ENCODE measurements at regions not wholly inside any gene's neighbourhood (a gene's known extent, or its start where the extent isn't known, plus 50 kb on each side); places are given as distances from the start of the nearest gene placed in this dataset.

DNA sequence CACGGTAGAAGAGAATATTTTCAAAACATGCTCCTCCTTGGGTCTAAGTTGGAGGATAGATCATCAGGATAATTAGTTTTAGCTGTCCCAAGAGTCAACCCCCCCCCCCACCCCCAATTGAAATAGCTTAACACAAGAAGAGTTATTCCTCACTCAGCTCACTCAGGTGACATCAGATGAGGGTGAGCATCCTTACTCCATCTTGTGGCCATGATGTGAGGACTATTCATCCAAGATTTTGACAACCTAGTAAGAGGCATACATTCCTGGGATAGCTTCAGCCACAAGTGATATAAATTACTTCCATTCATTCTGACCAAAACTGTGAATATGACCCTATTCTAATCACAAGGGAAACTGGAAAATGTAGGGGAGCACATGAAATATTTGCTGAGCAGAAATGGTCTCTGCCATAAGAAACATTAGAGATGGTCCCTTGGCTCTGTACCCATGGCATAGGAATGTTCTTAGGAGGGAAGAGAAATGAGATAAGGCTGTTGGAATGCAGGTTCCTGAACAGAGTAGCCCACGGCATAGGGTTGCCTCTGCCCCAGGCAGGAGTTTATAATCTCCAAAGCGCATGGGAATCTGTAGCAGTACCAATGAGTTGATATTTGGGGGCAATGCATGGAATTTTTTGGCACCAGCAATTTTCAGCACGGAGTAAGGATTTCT is 257.2 kb downstream of the CYRIA start:
- DNase-seq = no peak

- no peak for DNase-seq
These were observed 258.3 kb downstream of the CYRIA start for GRCh38 chr2:16407358-16407757.

DNA sequence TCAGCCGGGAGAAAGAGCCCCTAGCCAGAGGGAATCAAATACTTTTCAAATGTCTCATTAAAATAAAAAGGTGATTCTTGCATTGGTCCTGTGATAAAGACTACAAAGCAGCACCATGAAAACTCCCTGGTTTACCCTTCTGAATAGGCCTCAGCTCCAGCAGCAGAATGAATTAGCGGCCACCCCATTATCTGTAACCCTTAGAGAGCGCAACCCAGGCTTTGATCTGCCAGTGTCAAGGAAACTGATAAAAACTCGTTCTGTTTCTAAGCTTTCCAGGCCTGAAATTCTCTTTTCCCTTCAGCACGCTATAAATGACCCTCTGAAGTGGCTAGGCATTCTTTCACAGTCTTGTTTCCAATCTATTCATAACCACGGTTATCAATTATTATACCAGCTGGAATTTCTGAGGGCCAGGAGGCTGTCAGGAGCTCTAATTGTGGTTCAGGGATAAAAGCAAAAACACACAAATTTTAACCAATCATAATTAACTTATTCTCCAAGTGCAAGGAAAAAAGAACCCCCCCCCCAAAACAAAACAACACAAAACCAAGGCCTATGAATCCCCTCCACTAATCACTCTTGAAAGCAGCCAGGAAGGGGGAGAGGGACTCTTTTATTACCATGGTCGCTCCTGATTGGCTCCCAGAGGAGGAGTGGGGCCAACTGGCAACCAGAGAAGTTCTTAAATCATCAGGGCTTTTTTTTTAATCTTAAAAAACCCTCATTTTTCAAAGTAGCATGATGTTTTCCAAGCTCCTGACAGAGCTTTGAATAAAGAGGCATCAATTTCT is 258.9 kb downstream of the CYRIA start:
- DNase-seq = no peak

DNA sequence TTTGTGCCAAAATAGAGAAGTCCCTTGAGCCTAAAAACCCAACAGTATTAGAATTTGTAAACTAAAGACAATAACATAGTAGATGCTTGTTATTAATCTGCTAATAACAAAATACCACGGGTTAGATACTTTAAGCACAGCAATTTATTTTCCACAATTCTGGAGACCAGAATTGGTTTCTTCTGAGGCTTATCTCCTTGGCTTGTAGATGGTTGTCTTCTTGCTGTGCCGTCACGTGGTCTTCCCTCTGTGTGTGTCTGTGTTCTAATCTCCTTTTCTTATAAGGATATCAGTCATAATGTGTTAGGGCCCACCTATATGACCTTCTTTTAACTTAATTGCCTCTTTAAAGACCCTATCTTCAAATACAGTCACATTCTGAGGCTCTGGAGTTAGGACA is 260.1 kb downstream of the CYRIA start:
- DNase-seq = no peak

- no peak for DNase-seq
These were observed 260.9 kb downstream of the CYRIA start for GRCh38 chr2:16404551-16405300.

- DNase-seq = no peak
These were observed 261.5 kb downstream of the CYRIA start for GRCh38 chr2:16404146-16404545.

DNA sequence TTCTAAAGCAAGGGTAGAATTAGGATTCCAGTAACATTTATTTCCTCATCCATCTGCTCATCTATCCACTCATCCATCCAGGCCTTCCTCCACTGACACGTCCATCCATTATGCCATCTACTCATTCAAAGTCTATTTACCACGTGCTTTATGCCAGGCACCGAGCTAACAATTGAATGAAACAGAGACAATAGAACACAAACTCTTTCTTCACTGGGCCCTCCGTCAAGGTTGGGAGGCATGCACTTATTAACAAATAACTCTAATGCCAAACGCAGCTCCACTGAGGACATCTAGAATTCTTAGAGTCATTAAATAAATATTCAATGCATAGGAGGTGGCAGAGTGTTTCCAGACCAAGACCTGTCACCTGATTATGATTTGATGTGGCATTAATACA is 262.7 kb downstream of the CYRIA start:
- no peak for DNase-seq

GRCh38 chr2:16401761-16402300 is 263.8 kb downstream of the CYRIA start:
- no peak for DNase-seq

GRCh38 chr2:16400127-16400623 is 265.5 kb downstream of the CYRIA start:
- DNase-seq = no peak

- no peak for DNase-seq
These were observed 267.1 kb downstream of the CYRIA start for GRCh38 chr2:16398486-16399043.

GRCh38 chr2:16397681-16398475 is 267.8 kb downstream of the CYRIA start:
- DNase-seq = no peak

- no peak for DNase-seq
These were observed 268.6 kb downstream of the CYRIA start for GRCh38 chr2:16396986-16397385.

- DNase-seq = no peak
These were observed 269.5 kb downstream of the CYRIA start for GRCh38 chr2:16396171-16396570.

GRCh38 chr2:16395601-16396000 is 270.0 kb downstream of the CYRIA start:
- DNase-seq = no peak

DNA sequence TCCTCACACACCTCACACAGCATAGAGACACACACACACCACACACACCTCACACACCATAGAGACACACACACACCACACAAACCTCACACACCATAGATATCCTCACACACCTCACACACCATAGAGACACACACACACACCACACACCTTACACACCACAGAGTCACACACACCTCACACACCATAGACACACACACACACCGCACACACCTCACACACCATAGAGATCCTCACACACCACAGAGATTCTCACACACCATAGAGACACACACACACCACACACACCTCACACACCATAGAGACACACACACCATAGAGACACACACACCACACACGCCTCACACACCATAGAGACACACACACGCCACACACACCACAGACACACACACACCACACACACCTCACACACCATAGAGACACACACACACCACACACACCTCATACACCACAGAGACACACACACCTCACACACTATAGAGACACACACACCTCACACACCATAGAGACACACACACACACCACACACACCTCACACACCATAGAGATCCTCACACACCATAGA is 270.6 kb downstream of the CYRIA start:
- no peak for DNase-seq

DNA sequence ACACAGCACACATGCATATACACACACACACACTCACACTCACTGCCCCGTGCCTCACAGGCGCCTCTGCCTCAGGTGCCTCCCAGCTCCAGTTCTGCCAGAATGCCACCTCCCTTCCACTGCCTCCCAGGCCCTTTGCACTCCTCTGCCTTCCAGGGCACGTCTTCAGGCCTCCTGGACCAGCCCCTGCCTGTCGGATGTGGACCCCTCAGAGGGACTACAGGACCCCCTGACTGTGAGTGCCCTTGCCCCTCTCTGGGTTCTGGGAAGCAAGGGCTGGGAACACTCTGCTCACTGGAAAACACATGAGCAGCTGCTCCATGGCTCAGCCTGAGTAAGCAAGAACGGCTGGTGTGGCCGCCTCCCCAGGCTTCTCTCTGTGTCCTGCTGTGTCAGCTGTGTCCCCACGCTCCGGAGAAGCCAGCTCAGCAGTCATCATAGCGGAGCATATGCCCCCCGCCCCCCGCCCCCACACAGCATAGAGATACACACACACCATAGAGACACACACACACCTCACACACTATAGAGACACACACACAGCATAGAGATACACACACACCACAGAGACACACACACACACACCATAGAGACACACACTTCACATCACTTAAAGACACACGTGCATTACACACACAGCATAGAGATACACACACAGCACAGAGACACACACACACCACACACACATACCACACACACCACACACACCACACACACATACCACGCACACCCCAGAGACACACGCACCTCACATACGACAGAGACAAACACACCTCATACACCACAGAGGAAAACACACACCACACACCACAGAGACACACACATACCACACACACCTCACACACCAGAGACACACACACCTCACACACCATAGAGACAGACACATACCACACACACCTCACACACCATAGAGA is 271.3 kb downstream of the CYRIA start:
- peak; percentile 66 for DNase-seq

- no peak for DNase-seq
These were observed 272.0 kb downstream of the CYRIA start for GRCh38 chr2:16393500-16394071.

- peak; percentile 36 for DNase-seq
These were observed 272.8 kb downstream of the CYRIA start for GRCh38 chr2:16392647-16393499.

GRCh38 chr2:16391986-16392385 is 273.6 kb downstream of the CYRIA start:
- DNase-seq = no peak
